ENCODE measurements at regions not wholly inside any gene's neighbourhood (a gene's known extent, or its start where the extent isn't known, plus 50 kb on each side); places are given as distances from the start of the nearest gene placed in this dataset.

DNA sequence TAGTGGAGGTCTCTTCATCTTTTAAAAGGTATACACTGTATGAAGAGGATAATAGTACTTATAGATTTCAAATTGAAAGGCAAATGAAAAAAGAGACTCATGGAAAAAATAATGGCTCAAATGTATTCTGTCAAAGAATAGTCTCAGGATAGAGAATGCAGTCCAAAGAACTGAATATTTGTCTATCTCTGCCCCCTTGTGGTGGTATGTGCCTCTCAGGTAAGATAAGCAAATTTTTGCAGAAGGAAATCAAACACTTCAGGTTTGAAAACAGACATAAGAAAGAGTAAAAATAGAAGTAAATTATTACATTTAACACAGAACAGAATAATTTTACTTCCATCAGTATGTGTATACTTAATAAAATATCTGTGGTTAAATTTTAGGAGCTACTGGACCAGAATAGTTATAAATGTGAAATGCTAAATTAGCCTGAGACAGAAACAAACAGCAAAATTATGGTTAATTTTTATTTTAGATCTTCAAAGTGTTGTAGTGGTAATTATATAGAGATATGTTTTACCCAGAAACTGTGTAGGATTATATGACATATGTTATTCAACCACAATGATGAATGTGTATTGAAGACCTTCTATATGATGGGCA lies 164.4 kb upstream of the PALMD start:
- no peak overlapping the region for H3K4me3 ChIP-seq (ENCODE audit: low read depth, low read length)
- DNase-seq (ENCODE audit: low read depth): peak; percentile 32
- TF ChIP-seq, protein P1, sequence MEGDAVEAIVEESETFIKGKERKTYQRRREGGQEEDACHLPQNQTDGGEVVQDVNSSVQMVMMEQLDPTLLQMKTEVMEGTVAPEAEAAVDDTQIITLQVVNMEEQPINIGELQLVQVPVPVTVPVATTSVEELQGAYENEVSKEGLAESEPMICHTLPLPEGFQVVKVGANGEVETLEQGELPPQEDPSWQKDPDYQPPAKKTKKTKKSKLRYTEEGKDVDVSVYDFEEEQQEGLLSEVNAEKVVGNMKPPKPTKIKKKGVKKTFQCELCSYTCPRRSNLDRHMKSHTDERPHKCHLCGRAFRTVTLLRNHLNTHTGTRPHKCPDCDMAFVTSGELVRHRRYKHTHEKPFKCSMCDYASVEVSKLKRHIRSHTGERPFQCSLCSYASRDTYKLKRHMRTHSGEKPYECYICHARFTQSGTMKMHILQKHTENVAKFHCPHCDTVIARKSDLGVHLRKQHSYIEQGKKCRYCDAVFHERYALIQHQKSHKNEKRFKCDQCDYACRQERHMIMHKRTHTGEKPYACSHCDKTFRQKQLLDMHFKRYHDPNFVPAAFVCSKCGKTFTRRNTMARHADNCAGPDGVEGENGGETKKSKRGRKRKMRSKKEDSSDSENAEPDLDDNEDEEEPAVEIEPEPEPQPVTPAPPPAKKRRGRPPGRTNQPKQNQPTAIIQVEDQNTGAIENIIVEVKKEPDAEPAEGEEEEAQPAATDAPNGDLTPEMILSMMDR (IDR thresholded peaks at IDR 0.05; ENCODE audit: control insufficient read depth, extremely low read depth, insufficient read depth): peak; percentile 76

DNA sequence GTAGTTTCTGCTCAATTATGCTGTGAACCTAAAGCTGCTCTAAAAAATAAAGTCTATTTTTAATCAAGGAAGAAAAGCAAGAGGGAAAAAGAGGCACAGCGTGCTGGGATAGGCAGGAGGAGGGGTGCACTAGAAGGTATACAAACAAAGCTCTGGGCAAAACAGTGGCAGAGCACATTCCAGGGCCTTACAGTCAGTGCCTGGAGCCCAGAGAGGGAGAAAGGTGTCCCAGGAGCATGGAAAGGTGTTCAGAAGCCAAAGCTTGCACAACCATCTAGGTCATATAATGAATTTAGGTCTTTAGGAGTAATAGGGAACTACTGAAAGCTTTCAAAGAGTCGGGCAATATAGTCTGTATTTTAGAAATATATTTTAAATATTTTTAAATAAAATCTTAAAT lies 163.6 kb upstream of the PALMD start:
- DNase-seq (ENCODE audit: low read depth): no peak
- TF ChIP-seq, protein P1 (IDR thresholded peaks at IDR 0.05; ENCODE audit: control insufficient read depth, extremely low read depth, insufficient read depth): no peak
- H3K4me3 ChIP-seq (ENCODE audit: low read depth, low read length): no peak overlapping the region

DNA sequence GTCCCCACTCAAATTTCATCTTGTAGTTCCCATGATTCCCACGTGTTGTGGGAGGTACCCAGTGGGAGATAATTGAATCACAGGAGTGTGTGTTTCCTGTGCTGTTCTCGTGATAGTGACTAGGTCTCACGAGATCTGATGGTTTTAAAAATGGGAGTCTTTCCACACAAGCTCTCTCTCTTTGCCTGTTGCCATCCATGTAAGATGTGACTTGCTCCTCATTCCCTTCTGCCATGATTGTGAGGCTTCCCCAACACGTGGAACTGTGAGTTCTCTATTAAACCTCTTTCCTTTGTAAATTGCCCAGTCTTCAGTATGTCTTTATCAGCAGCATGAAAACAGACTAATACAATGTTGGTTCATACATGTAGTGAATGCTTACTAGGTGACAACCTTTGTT lies 163.2 kb upstream of the PALMD start:
- no peak overlapping the region for H3K4me3 ChIP-seq (ENCODE audit: low read depth, low read length)
- TF ChIP-seq, protein P1 (IDR thresholded peaks at IDR 0.05; ENCODE audit: control insufficient read depth, extremely low read depth, insufficient read depth): no peak
- no peak for DNase-seq (ENCODE audit: low read depth)

DNA sequence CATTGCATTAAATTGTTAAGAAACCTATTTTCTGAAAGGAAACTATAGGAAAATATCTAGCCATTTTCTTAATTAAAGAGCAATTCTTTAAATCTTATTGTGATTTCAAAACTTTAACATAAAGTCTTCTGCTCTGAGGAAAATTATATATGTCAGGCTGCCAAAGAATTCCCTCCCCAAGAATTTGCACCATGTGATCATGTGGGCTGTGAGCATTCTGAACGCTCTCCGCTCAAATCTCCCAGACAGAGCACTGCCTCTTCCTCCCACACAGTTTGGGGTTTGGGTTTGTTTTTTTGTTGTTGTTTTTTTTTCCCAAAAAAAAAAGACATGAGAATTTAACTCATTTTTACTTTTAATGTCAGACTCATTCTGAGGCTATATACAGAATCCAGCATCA lies 155.9 kb upstream of the PALMD start:
- no peak for DNase-seq (ENCODE audit: low read depth)
- H3K4me3 ChIP-seq (ENCODE audit: low read depth, low read length): no peak overlapping the region
- TF ChIP-seq, protein P1 (IDR thresholded peaks at IDR 0.05; ENCODE audit: control insufficient read depth, extremely low read depth, insufficient read depth): no peak

DNA sequence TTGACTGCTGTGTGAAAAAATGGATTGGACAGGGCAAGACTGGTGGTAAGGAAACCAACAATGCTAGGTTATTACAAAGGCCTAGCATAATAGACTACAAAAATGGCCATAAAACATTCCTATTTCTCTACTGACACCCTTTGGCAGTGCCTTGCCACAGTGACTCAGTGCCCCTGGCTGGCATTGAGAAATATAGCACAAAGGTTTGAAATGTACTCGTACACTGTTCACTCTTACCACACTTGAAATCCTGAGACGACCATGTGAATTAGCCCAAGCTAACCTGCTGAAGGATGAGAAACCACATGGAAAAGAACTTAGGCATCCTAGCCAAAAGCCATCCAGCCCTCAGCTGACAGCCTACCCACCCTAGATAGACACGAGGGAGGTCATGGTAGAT lies 149.8 kb upstream of the PALMD start:
- TF ChIP-seq, protein P1 (IDR thresholded peaks at IDR 0.05; ENCODE audit: control insufficient read depth, extremely low read depth, insufficient read depth): no peak
- no peak for DNase-seq (ENCODE audit: low read depth)
- no peak overlapping the region for H3K4me3 ChIP-seq (ENCODE audit: low read depth, low read length)

DNA sequence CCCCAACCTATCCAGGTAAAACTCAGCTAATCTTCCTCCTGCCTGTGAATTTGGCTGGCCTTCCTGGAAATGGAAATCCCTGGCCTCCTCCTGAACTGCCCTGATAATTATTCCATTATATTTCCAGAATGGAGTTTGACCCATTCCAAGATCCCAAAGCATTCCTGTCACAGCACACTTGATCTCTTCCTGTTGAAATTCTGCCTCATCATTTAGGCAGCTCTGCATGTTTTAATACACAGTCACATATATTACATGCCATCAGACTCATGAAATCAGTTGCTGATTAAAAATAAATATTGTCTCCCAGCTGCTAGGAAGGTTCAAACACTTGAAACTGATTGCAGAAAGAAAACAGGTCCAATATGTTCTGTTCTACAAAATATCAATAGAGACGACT lies 148.2 kb upstream of the PALMD start:
- TF ChIP-seq, protein P1 (IDR thresholded peaks at IDR 0.05; ENCODE audit: control insufficient read depth, extremely low read depth, insufficient read depth): no peak
- no peak overlapping the region for H3K4me3 ChIP-seq (ENCODE audit: low read depth, low read length)
- no peak for DNase-seq (ENCODE audit: low read depth)

DNA sequence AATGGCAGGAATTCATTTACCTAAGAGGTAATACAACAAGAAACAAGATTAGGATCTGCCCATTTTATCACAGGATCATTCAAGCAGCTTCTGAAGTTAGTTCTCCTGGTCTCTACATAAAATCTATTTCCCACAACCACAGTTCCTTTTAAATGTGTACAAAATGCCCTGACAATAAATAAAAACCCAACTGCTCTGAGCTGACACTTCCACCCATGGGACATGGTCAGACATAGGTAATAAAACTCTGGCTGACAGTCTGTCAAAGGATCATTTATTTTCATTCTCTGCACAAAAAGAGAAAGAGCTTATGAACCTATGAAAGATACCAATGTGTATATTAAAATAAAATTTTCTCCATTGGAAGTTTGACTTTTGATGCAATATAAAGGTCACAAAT lies 145.4 kb upstream of the PALMD start:
- DNase-seq (ENCODE audit: low read depth): no peak
- no peak overlapping the region for H3K4me3 ChIP-seq (ENCODE audit: low read depth, low read length)
- TF ChIP-seq, protein P1 (IDR thresholded peaks at IDR 0.05; ENCODE audit: control insufficient read depth, extremely low read depth, insufficient read depth): no peak
